Thoracic aorta (tissue), 2 donors: ENCODE measurements at regions not wholly inside any gene's neighbourhood (a gene's known extent, or its start where the extent isn't known, plus 50 kb on each side); places are given as distances from the start of the nearest gene placed in this dataset.

ENCODE experiments used
- ATAC-seq: fragments of 150-250 bp; one replicate; pipeline ENCODE4 v1.8.0; 2017; ENCODE audit warnings: low read depth; ENCODE audit not compliant: insufficient number of reproducible peaks, low FRiP score
- DNase-seq: peaks from one replicate; pipeline ENCODE4 v3.0.0-alpha.2; 2020; ENCODE audit warnings: low spot score
- H3K27ac ChIP-seq, 2 donors: fragments of 200-600 bp; sonication (generic); 1 replicate in 1 of 2; 2 replicates in 1 of 2; pipeline ENCODE4 v1.5.1; 2016; ENCODE audit warnings: mild to moderate bottlenecking in 2 of 2, moderate library complexity in 2 of 2
- H3K27me3 ChIP-seq: fragments of 200-600 bp; sonication (generic); replicated peaks from 2 replicates; pipeline ENCODE4 v1.6.0; 2016; ENCODE audit warnings: mild to moderate bottlenecking; ENCODE audit not compliant: insufficient read depth
- H3K36me3 ChIP-seq: fragments of 200-600 bp; sonication (generic); one replicate; pipeline ENCODE4 v1.5.1; 2016
- H3K4me1 ChIP-seq, 2 donors: fragments of 200-600 bp; sonication (generic); 1 replicate in 1 of 2; 2 replicates in 1 of 2; pipeline versions ENCODE4 v1.5.1 to v1.6.0; 2016; ENCODE audit warnings: low read depth in 2 of 2, mild to moderate bottlenecking in 1 of 2; ENCODE audit not compliant: control insufficient read depth in 1 of 2
- H3K4me3 ChIP-seq: fragments of 200-600 bp; sonication (generic); 2 replicates; pipeline ENCODE4 v1.5.1; 2016; ENCODE audit warnings: mild to moderate bottlenecking
- H3K9me3 ChIP-seq: fragments of 200-600 bp; sonication (generic); 2 replicates; pipeline ENCODE4 v1.5.1; 2016
- CTCF ChIP-seq: fragments of 200-600 bp; sonication (generic); IDR thresholded peaks from one replicate; pipeline ENCODE4 v1.5.1; 2019; ENCODE audit warnings: antibody characterized with exemption

- Histone ChIP-seq H3K4me1 (no peaks in the 10 kb centered on the region), H3K4me3 (no peak overlapping the region), H3K27ac (no peak overlapping the region), H3K27me3 (no peaks in the 10 kb centered on the region), H3K9me3 (no peaks in the 10 kb centered on the region), H3K36me3 (no peaks in the 10 kb centered on the region)
- ATAC-seq (no peak), DNase-seq (no peak)
- no peak for TF ChIP-seq CTCF
These were observed 1636.9 kb upstream of the ACVR2A start for GRCh38 chr2:146207901-146208300.

- no peaks in the 10 kb centered on the region for H3K4me1 ChIP-seq
- H3K36me3 ChIP-seq: no peaks in the 10 kb centered on the region
- H3K4me3 ChIP-seq: no peak overlapping the region
- no peak for ATAC-seq
- H3K27ac ChIP-seq: no peak overlapping the region
- no peak for TF ChIP-seq CTCF
- no peaks in the 10 kb centered on the region for H3K9me3 ChIP-seq
- H3K27me3 ChIP-seq: no peaks in the 10 kb centered on the region
- no peak for DNase-seq
These were observed 1637.4 kb upstream of the ACVR2A start for GRCh38 chr2:146207417-146207816.

- H3K36me3 ChIP-seq: no peaks in the 10 kb centered on the region
- no peak for TF ChIP-seq CTCF
- no peaks in the 10 kb centered on the region for H3K4me1 ChIP-seq
- no peak overlapping the region for H3K27ac ChIP-seq
- ATAC-seq (no peak), DNase-seq (no peak)
- no peak overlapping the region for H3K4me3 ChIP-seq
- H3K9me3 ChIP-seq: no peaks in the 10 kb centered on the region
- no peaks in the 10 kb centered on the region for H3K27me3 ChIP-seq
These were observed 1641.7 kb upstream of the ACVR2A start for GRCh38 chr2:146203064-146203624.

GRCh38 chr2:146193619-146194018 lies 1651.2 kb upstream of the ACVR2A start:
- no peak for TF ChIP-seq CTCF
- ATAC-seq (no peak), DNase-seq (no peak)
- H3K4me3 ChIP-seq: no peak overlapping the region
- no peak overlapping the region for H3K27ac ChIP-seq
- H3K27me3 ChIP-seq: no peaks in the 10 kb centered on the region
- H3K4me1 ChIP-seq: no peaks in the 10 kb centered on the region
- no peaks in the 10 kb centered on the region for H3K36me3 ChIP-seq
- no peaks in the 10 kb centered on the region for H3K9me3 ChIP-seq

GRCh38 chr2:146189541-146189940 lies 1655.3 kb upstream of the ACVR2A start:
- H3K36me3 ChIP-seq: no peaks in the 10 kb centered on the region
- no peak for TF ChIP-seq CTCF
- H3K9me3 ChIP-seq: no peaks in the 10 kb centered on the region
- no peaks in the 10 kb centered on the region for H3K27me3 ChIP-seq
- H3K4me1 ChIP-seq: no peaks in the 10 kb centered on the region
- H3K27ac ChIP-seq: no peak overlapping the region
- ATAC-seq (no peak), DNase-seq (no peak)
- no peak overlapping the region for H3K4me3 ChIP-seq
